ENCODE measurements at regions not wholly inside any gene's neighbourhood (a gene's known extent, or its start where the extent isn't known, plus 50 kb on each side); places are given as distances from the start of the nearest gene placed in this dataset.

DNA sequence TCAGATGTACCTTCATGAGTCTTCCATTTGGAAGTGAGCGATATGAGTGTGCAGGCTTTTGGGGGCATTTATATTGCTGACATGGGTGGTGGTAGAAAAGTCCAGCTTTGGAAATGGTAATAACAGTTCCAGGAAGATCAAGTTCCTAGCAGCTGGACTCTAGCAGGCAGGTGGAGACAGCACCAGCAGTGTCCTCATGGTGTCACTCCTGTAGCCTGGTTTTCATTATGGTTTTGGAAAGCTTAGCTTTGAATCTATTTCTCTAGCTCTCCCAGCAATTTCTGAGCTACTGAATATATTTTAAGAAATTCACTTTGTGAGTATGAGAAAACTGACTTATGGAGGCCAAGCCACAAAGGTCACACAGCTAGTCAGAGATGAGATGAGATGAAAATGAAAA lies 523.2 kb upstream of the HTR2A start:
- no peak overlapping the region for H2AFZ ChIP-seq (ENCODE audit: low read length)

More for the DNA sequence above, 523.2 kb upstream of the HTR2A start:
- TF ChIP-seq TAF1 (CRISPR knock-in tag; IDR thresholded peaks at IDR 0.05) = no peak
- no peak for TF ChIP-seq ZNF556 (CRISPR knock-in tag; IDR thresholded peaks at IDR 0.05; ENCODE audit: borderline replicate concordance)
- no peak for TF ChIP-seq JDP2 (CRISPR knock-in tag; IDR thresholded peaks at IDR 0.05; ENCODE audit: borderline replicate concordance)
- TF ChIP-seq SIX4 (CRISPR knock-in tag; IDR thresholded peaks at IDR 0.05) = no peak
- no peak for TF ChIP-seq ZMYM4 (CRISPR knock-in tag; IDR thresholded peaks at IDR 0.05)
- TF ChIP-seq, protein P1, sequence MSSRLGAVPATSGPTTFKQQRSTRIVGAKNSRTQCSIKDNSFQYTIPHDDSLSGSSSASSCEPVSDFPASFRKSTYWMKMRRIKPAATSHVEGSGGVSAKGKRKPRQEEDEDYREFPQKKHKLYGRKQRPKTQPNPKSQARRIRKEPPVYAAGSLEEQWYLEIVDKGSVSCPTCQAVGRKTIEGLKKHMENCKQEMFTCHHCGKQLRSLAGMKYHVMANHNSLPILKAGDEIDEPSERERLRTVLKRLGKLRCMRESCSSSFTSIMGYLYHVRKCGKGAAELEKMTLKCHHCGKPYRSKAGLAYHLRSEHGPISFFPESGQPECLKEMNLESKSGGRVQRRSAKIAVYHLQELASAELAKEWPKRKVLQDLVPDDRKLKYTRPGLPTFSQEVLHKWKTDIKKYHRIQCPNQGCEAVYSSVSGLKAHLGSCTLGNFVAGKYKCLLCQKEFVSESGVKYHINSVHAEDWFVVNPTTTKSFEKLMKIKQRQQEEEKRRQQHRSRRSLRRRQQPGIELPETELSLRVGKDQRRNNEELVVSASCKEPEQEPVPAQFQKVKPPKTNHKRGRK (CRISPR knock-in tag; IDR thresholded peaks at IDR 0.05) = no peak
- no peak for TF ChIP-seq ZBTB7A (CRISPR knock-in tag; IDR thresholded peaks at IDR 0.05)
- TF ChIP-seq GATAD1 (CRISPR knock-in tag; IDR thresholded peaks at IDR 0.05) = no peak
- TF ChIP-seq, protein P2, sequence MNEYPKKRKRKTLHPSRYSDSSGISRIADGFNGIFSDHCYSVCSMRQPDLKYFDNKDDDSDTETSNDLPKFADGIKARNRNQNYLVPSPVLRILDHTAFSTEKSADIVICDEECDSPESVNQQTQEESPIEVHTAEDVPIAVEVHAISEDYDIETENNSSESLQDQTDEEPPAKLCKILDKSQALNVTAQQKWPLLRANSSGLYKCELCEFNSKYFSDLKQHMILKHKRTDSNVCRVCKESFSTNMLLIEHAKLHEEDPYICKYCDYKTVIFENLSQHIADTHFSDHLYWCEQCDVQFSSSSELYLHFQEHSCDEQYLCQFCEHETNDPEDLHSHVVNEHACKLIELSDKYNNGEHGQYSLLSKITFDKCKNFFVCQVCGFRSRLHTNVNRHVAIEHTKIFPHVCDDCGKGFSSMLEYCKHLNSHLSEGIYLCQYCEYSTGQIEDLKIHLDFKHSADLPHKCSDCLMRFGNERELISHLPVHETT (CRISPR knock-in tag; conservative IDR thresholded peaks at IDR 0.05) = no peak
- no peak for TF ChIP-seq KMT2B (CRISPR knock-in tag; IDR thresholded peaks at IDR 0.05)
- no peak for TF ChIP-seq CAMTA2 (CRISPR knock-in tag; IDR thresholded peaks at IDR 0.05; ENCODE audit: borderline replicate concordance)
- TF ChIP-seq HIVEP1 (CRISPR knock-in tag; IDR thresholded peaks at IDR 0.05) = no peak
- no peak for TF ChIP-seq MAFF (IDR thresholded peaks at IDR 0.05; ENCODE audit: low read depth, low read length)
- Histone ChIP-seq H3K9ac (ENCODE audit: insufficient read depth, low read depth, low read length) (no peak overlapping the region), H4K20me1 (ENCODE audit: insufficient read depth, low read length) (no peaks in the 10 kb centered on the region), H3K27me3 (ENCODE audit: control insufficient read depth in 1 of 2, insufficient read depth in 2 of 2, low read length in 2 of 2) (no peaks in the 10 kb centered on the region), H3K36me3 (replicated peaks in 1 of 2; ENCODE audit: control insufficient read depth in 1 of 2, insufficient read depth in 2 of 2, low read length in 2 of 2) (no peaks in the 10 kb centered on the region), H3K27ac (ENCODE audit: extremely low read length, insufficient read depth, low read length) (no peak overlapping the region), H3K4me1 (ENCODE audit: insufficient read depth, low read length) (no peaks in the 10 kb centered on the region), H3K4me2 (ENCODE audit: low read depth, low read length) (no peak overlapping the region), H3K79me2 (ENCODE audit: insufficient read depth, low read length) (no peaks in the 10 kb centered on the region), H3K9me3 (ENCODE audit: low read length) (no peaks in the 10 kb centered on the region), H3K4me3 (replicated peaks in 1 of 3; ENCODE audit: insufficient read depth in 1 of 3, low read depth in 2 of 3, low read length in 3 of 3) (no peak overlapping the region)
- DNase-seq (ENCODE audit: low spot score) (no peak), ATAC-seq (no peak), FAIRE-seq (no peak)
- BruUV-seq (replicated peaks) = no TSS peak
- POLR2A ChIA-PET = no interaction called here
- whole genome bisulfite sequencing (ENCODE audit: low lambda C conversion rate) = 45% methylated on average over 1 of the region's 1 CpG
- in situ Hi-C loops (cut with HindIII; ENCODE audit: extremely low pct_ligation_motif_present, low pct_unique_long_range_greater_than_20kb) = no loop called here
- CTCF ChIA-PET (ENCODE audit: low intra/inter-chr PET ratio, low total read pairs) = no interaction called here
- intact Hi-C loops (cut with micrococcal nuclease; ENCODE audit: unreplicated experiment) = no loop called here

All from HepG2 (cell line).